ENCODE measurements at regions not wholly inside any gene's neighbourhood (a gene's known extent, or its start where the extent isn't known, plus 50 kb on each side); places are given as distances from the start of the nearest gene placed in this dataset.

DNA sequence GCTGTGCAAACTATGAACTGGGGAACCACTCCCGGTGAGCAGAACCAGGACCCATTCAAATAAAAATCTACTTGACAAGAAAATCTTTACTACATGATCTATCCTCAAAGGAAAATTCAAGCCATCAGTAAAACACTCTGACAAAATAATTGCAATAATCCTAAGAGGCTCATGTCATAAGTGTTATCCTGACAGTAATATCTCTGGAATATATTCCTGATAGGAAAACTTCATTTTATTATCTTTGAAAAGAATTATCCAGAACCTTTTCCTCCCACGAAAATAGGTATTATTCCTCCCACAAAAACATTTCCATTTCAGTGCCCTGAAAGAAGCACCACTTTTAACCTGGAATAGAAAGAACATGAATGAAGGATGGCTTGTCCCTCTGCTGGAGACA lies 357.7 kb upstream of the PCDH7 start:
- Histone ChIP-seq H3K27ac (ENCODE audit: low read depth in 1 of 2, low read length in 2 of 2) (no peak overlapping the region), H3K4me3 (ENCODE audit: low read length in 2 of 2) (no peak overlapping the region), H3K9me3 (ENCODE audit: control insufficient read depth, low read length) (peaks cover 2% of the 10 kb centered on the region), H3K4me1 (ENCODE audit: control insufficient read depth in 1 of 2, insufficient read depth in 2 of 2, low read length in 2 of 2) (no peaks in the 10 kb centered on the region), H3K27me3 (ENCODE audit: control insufficient read depth in 1 of 2, insufficient read depth in 2 of 2, low read length in 1 of 2) (no peaks in the 10 kb centered on the region), H3K36me3 (ENCODE audit: control insufficient read depth in 1 of 2, insufficient read depth in 2 of 2, low read length in 1 of 2) (no peaks in the 10 kb centered on the region)
- intact Hi-C loops (cut with DNase I): no loop called here
- WGBS, 2 donors: 57 to 68% methylated on average over 2 of the region's 2 CpGs
- DNase-seq (no peak), ATAC-seq (ENCODE audit: low FRiP score) (no peak)

DNA sequence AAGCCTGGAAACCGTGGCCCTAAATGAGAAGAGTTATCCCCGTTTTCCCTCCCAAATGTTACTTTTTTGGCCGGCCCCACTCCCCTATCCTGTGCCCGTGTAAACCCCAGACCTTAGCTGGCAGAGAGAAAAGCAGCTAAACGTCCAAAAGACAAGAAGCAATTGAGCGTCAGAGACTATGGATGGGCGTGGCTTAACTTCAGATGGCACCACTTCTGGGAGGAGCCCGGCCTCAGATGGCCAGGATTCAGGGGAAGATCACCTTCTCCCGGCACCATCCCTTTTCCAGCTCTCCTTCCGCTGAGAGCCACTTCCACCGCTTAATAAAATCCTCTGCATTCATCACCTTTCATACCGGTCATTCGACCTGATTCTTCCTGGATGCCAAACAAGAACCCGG lies 350.1 kb upstream of the PCDH7 start:
- intact Hi-C loops (cut with DNase I): no loop called here

DNA sequence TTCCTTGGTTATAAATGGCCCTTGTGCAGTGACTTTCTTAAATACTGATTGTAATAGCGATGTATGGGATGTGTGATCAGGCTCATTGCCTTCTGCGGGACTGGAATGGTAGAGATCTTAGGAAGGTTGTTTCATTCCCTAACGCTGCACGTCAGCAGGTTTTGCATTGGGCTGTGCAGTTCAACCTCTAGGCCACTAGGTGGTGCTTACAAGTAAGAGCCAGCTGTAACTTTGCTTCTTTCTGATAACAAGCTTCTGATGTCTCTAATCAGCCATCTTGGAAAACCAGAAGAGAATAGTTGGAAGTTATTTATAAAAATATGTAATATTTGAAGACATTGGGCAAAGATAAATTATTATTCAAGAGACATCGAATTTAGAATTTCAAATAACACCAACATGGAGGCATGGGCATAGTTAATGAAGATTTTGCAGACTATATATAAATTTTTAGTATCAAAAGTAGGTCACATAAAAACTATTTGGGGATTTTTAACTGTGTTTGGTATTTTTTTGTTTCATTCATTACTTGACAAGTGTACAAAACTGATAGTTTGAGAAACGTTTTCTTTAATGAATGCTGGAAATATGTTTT lies 339.7 kb upstream of the PCDH7 start:
- WGBS, 2 donors: 47 to 55% methylated on average over 6 of the region's 6 CpGs
- Histone ChIP-seq H3K4me3 (ENCODE audit: low read length in 2 of 2) (no peak overlapping the region), H3K27me3 (ENCODE audit: control insufficient read depth in 1 of 2, insufficient read depth in 2 of 2, low read length in 1 of 2) (no peaks in the 10 kb centered on the region), H3K27ac (ENCODE audit: low read depth in 1 of 2, low read length in 2 of 2) (no peak overlapping the region), H3K4me1 (ENCODE audit: control insufficient read depth in 1 of 2, insufficient read depth in 2 of 2, low read length in 2 of 2) (no peaks in the 10 kb centered on the region), H3K36me3 (ENCODE audit: control insufficient read depth in 1 of 2, insufficient read depth in 2 of 2, low read length in 1 of 2) (no peaks in the 10 kb centered on the region), H3K9me3 (ENCODE audit: control insufficient read depth, low read length) (no peaks in the 10 kb centered on the region)
- no peak for ATAC-seq (ENCODE audit: low FRiP score)
- no peak for DNase-seq
- intact Hi-C loops (cut with DNase I): no loop called here

More for the DNA sequence above, 350.1 kb upstream of the PCDH7 start:
- ATAC-seq (ENCODE audit: low FRiP score): no peak
- no peak overlapping the region for H3K4me3 ChIP-seq (ENCODE audit: low read length in 2 of 2)
- no peak overlapping the region for H3K27ac ChIP-seq (ENCODE audit: low read depth in 1 of 2, low read length in 2 of 2)
- H3K9me3 ChIP-seq (ENCODE audit: control insufficient read depth, low read length): no peaks in the 10 kb centered on the region
- 88% methylated on average over 14 of the region's 14 CpGs for WGBS, 2 donors
- peak in 1 of 2 donors; percentile 11 for DNase-seq
- H3K36me3 ChIP-seq (ENCODE audit: control insufficient read depth in 1 of 2, insufficient read depth in 2 of 2, low read length in 1 of 2): no peaks in the 10 kb centered on the region
- H3K27me3 ChIP-seq (ENCODE audit: control insufficient read depth in 1 of 2, insufficient read depth in 2 of 2, low read length in 1 of 2): no peaks in the 10 kb centered on the region
- no peaks in the 10 kb centered on the region for H3K4me1 ChIP-seq (ENCODE audit: control insufficient read depth in 1 of 2, insufficient read depth in 2 of 2, low read length in 2 of 2)

DNA sequence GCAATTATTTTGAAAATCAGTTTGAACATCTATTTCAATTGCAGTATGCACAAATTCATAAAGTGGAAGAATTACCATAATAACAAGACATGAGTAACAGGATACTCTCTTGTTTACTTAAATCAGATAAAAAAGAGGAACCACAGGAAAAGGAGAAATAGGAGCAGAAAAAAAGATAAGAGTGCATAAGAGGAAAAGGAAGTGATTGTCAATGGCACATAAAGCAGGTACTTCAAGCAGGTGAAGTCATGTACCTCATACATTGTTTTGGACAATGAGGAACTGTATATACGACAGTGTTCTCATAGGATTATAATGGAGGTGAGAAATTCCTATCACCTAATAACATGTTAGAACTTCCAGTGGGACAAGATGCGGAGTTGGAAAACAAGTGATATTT lies 334.5 kb upstream of the PCDH7 start:
- H3K36me3 ChIP-seq (ENCODE audit: control insufficient read depth in 1 of 2, insufficient read depth in 2 of 2, low read length in 1 of 2): no peaks in the 10 kb centered on the region
- DNase-seq (no peak), ATAC-seq (ENCODE audit: low FRiP score) (no peak)
- no peaks in the 10 kb centered on the region for H3K9me3 ChIP-seq (ENCODE audit: control insufficient read depth, low read length)
- H3K27me3 ChIP-seq (ENCODE audit: control insufficient read depth in 1 of 2, insufficient read depth in 2 of 2, low read length in 1 of 2): no peaks in the 10 kb centered on the region
- H3K4me3 ChIP-seq (ENCODE audit: low read length in 2 of 2): no peak overlapping the region
- H3K27ac ChIP-seq (ENCODE audit: low read depth in 1 of 2, low read length in 2 of 2): no peak overlapping the region
- peaks cover 0 to 2% of the 10 kb centered on the region in 2 donors for H3K4me1 ChIP-seq (ENCODE audit: control insufficient read depth in 1 of 2, insufficient read depth in 2 of 2, low read length in 2 of 2)
- intact Hi-C loops (cut with DNase I): no loop called here
- WGBS, 2 donors: 90 to 94% methylated on average over 2 of the region's 2 CpGs

DNA sequence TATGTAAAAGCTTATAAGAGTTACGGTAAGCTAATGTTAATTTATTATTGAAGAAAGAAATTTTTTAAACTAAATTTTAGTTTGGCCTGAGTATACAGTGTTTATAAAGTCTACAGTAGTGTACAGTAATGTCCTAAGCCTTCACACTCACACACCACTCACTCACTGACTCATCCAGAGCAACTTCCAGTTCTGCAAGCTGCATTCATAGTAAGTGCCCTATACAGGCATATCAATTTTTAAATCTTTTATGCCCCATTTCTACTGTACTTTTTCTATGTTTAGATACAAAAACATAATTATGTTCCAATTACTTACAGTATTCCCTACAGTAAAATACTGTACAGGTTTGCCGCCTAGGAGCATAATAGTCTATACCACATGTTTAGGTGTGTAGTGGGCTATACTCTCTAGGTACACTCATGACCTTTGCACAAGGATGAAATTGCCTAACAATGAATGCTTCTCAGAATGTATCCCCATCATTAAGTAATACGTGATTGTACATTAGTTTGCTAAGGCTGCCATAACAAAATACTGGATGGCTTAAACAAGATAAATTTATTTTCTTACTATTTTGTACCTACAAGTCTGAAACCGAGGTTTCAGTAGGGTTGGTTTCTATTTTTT lies 333.8 kb upstream of the PCDH7 start:
- intact Hi-C loops (cut with DNase I): no loop called here
- Histone ChIP-seq H3K36me3 (ENCODE audit: control insufficient read depth in 1 of 2, insufficient read depth in 2 of 2, low read length in 1 of 2) (no peaks in the 10 kb centered on the region), H3K9me3 (ENCODE audit: control insufficient read depth, low read length) (no peaks in the 10 kb centered on the region), H3K4me3 (ENCODE audit: low read length in 2 of 2) (no peak overlapping the region), H3K27ac (ENCODE audit: low read depth in 1 of 2, low read length in 2 of 2) (no peak overlapping the region), H3K4me1 (ENCODE audit: control insufficient read depth in 1 of 2, insufficient read depth in 2 of 2, low read length in 2 of 2) (peaks cover 0 to 2% of the 10 kb centered on the region in 2 donors), H3K27me3 (ENCODE audit: control insufficient read depth in 1 of 2, insufficient read depth in 2 of 2, low read length in 1 of 2) (no peaks in the 10 kb centered on the region)
- WGBS, 2 donors: 82 to 89% methylated on average over 4 of the region's 4 CpGs
- ATAC-seq (ENCODE audit: low FRiP score): no peak
- DNase-seq: no peak

DNA sequence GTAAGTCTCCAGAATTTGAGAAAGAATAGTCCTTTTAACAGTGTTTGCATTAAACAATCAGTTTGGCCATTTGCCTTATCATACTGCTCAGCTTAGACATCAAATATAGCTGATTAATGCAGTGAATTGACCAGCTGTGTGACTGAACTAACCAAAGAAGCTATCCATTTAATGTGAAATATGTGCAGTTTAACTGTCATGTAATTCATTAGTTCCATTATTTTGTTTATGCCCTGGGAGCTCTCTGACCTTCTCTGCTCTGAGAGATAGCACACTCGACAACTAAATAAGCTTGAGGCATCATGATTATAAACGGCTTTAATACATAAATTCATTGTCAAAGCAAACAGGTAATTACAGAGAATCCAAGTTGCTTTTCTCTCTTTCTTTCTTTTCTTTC lies 324.3 kb upstream of the PCDH7 start:
- intact Hi-C loops (cut with DNase I): no loop called here
- WGBS, 2 donors: 58 to 73% methylated on average over 2 of the region's 2 CpGs
- Histone ChIP-seq H3K27me3 (ENCODE audit: control insufficient read depth in 1 of 2, insufficient read depth in 2 of 2, low read length in 1 of 2) (no peaks in the 10 kb centered on the region), H3K4me1 (ENCODE audit: control insufficient read depth in 1 of 2, insufficient read depth in 2 of 2, low read length in 2 of 2) (no peaks in the 10 kb centered on the region), H3K9me3 (ENCODE audit: control insufficient read depth, low read length) (peaks cover 2% of the 10 kb centered on the region), H3K36me3 (ENCODE audit: control insufficient read depth in 1 of 2, insufficient read depth in 2 of 2, low read length in 1 of 2) (no peaks in the 10 kb centered on the region), H3K4me3 (ENCODE audit: low read length in 2 of 2) (no peak overlapping the region), H3K27ac (ENCODE audit: low read depth in 1 of 2, low read length in 2 of 2) (no peak overlapping the region)
- no peak for DNase-seq
- ATAC-seq (ENCODE audit: low FRiP score): no peak

DNA sequence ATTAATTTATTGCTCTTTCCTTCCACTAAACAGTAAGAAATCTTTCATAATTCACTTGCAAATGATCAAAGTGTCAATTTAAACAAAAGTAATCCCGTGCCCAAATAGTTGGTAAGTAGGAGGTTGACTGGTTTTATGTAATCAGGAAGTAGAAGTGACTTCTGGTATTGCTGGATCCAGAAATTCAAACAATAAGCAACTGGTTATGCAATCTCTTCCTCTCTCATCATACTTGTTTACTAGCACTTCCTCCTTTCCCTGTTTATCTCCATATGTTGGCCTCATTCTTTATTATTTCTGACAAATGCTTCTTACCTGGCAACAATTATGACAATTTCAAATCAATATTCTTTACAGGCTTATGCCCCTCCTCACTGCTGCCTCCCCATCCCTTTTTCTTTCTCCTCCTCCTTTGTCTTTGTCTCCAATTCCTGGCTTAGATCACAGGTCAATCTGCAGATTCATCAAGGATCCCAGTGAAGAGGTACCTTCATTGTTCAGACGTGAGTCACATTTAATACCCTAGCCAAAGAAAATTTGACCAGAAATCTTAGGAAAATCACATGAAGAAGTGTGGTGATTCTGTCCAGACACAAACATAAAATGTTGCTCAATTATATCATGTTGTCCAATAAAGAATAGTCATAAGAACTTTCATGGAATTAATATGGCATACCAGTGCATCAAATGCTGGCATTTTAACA lies 323.2 kb upstream of the PCDH7 start:
- Histone ChIP-seq H3K4me1 (ENCODE audit: control insufficient read depth in 1 of 2, insufficient read depth in 2 of 2, low read length in 2 of 2) (no peaks in the 10 kb centered on the region), H3K36me3 (ENCODE audit: control insufficient read depth in 1 of 2, insufficient read depth in 2 of 2, low read length in 1 of 2) (no peaks in the 10 kb centered on the region), H3K4me3 (ENCODE audit: low read length in 2 of 2) (no peak overlapping the region), H3K9me3 (ENCODE audit: control insufficient read depth, low read length) (peaks cover 2% of the 10 kb centered on the region), H3K27ac (ENCODE audit: low read depth in 1 of 2, low read length in 2 of 2) (no peak overlapping the region), H3K27me3 (ENCODE audit: control insufficient read depth in 1 of 2, insufficient read depth in 2 of 2, low read length in 1 of 2) (no peaks in the 10 kb centered on the region)
- 58% methylated on average over 2 of the region's 2 CpGs for WGBS, 2 donors
- intact Hi-C loops (cut with DNase I): no loop called here
- ATAC-seq (ENCODE audit: low FRiP score): no peak
- no peak for DNase-seq

DNA sequence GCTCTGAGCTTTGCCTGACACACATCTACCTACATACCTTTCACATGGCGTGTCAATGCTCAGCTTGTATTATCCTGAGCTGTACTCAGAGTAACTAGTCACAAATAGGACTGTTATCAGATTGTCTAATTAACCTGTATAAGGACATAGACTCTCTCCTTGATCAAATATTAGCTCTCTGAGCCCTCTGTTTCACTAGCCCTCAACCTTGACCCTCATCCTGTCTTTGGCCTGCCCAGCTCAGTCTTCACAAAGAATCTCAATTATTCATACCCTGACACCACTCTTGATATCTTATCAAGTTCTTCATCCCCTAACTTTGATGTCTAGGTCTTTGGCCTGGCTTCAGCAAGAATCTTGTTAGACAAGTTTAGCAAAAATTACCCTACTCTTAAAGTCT lies 320.7 kb upstream of the PCDH7 start:
- no peak for ATAC-seq (ENCODE audit: low FRiP score)
- intact Hi-C loops (cut with DNase I): no loop called here
- no peak for DNase-seq
- Histone ChIP-seq H3K27ac (ENCODE audit: low read depth in 1 of 2, low read length in 2 of 2) (no peak overlapping the region), H3K4me3 (ENCODE audit: low read length in 2 of 2) (no peak overlapping the region), H3K27me3 (ENCODE audit: control insufficient read depth in 1 of 2, insufficient read depth in 2 of 2, low read length in 1 of 2) (no peaks in the 10 kb centered on the region), H3K4me1 (ENCODE audit: control insufficient read depth in 1 of 2, insufficient read depth in 2 of 2, low read length in 2 of 2) (no peaks in the 10 kb centered on the region), H3K9me3 (ENCODE audit: control insufficient read depth, low read length) (no peaks in the 10 kb centered on the region), H3K36me3 (ENCODE audit: control insufficient read depth in 1 of 2, insufficient read depth in 2 of 2, low read length in 1 of 2) (no peaks in the 10 kb centered on the region)
- WGBS, 2 donors: 94 to 100% methylated on average over 1 of the region's 1 CpG

DNA sequence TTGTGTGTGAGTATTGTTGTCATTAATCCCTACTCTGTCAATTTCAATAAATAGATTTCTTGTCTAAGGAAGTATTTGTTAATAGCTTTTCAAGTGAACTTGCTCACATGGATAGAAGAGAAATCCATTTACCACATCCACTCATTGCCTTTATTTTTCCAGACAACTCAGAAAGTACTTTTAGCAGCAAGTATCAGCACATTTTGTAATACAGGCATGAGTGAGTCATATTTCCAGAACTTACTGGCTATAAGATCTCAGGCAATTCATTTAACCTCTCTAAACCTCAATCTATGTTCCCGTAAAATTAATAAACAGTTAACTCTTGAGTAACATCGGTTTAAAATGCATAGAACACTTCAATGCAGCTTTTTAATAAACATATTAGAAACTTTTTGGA lies 317.9 kb upstream of the PCDH7 start:
- no peak for ATAC-seq (ENCODE audit: low FRiP score)
- Histone ChIP-seq H3K27me3 (ENCODE audit: control insufficient read depth in 1 of 2, insufficient read depth in 2 of 2, low read length in 1 of 2) (no peaks in the 10 kb centered on the region), H3K27ac (ENCODE audit: low read depth in 1 of 2, low read length in 2 of 2) (no peak overlapping the region), H3K9me3 (ENCODE audit: control insufficient read depth, low read length) (no peaks in the 10 kb centered on the region), H3K4me3 (ENCODE audit: low read length in 2 of 2) (no peak overlapping the region), H3K36me3 (ENCODE audit: control insufficient read depth in 1 of 2, insufficient read depth in 2 of 2, low read length in 1 of 2) (no peaks in the 10 kb centered on the region), H3K4me1 (ENCODE audit: control insufficient read depth in 1 of 2, insufficient read depth in 2 of 2, low read length in 2 of 2) (no peaks in the 10 kb centered on the region)
- intact Hi-C loops (cut with DNase I): no loop called here
- 80% methylated on average over 2 of the region's 2 CpGs for WGBS, 2 donors
- no peak for DNase-seq
